Ecto neural progenitor cell (in vitro differentiated cells): ENCODE measurements at regions not wholly inside any gene's neighbourhood (a gene's known extent, or its start where the extent isn't known, plus 50 kb on each side); places are given as distances from the start of the nearest gene placed in this dataset.
A peak's percentile ranks its signal among the peaks of the same experiment; 100 is the strongest.

Experiments used
- DNase-seq: peaks from one replicate; pipeline ENCODE4 v3.0.0-alpha.2; 2018; ENCODE audit warnings: low spot score

- no peak for DNase-seq
Observed at GRCh38 chr10:78394047-78394446, 360.4 kb downstream of the RPS24 start.

GRCh38 chr10:78395162-78395561, 361.5 kb downstream of the RPS24 start:
- no peak for DNase-seq

- no peak for DNase-seq
Observed at GRCh38 chr10:78396754-78397153, 363.1 kb downstream of the RPS24 start.

GRCh38 chr10:78397786-78398185, 364.1 kb downstream of the RPS24 start:
- DNase-seq, result no peak

GRCh38 chr10:78398382-78398781, 364.7 kb downstream of the RPS24 start:
- no peak for DNase-seq

GRCh38 chr10:78401624-78402367, 368.1 kb downstream of the RPS24 start:
- DNase-seq, result no peak

GRCh38 chr10:78402591-78402990, 368.9 kb downstream of the RPS24 start:
- no peak for DNase-seq

DNA sequence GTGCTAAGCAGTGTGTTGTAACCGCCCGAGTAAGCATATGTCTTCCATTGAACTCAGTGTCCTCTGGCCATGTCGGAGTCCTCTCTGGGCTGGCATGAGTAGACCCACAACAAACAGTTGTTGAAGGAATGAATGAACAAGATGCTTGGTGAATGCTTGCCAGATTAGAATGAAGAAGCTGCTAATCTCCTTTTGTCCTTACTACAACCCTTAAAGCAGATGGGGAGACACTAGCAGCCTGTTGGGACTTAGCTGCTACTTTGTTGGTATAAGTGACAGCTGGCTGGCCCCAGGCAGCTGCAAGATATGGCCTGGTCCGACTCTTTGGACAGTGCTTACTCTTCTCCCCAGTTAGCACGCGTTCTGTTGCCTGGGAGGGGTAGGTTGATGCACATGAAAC, 370.1 kb downstream of the RPS24 start:
- DNase-seq, result no peak

GRCh38 chr10:78404296-78404695, 370.6 kb downstream of the RPS24 start:
- no peak for DNase-seq

- no peak for DNase-seq
Observed at GRCh38 chr10:78405231-78405630, 371.6 kb downstream of the RPS24 start.

- DNase-seq, result no peak
Observed at GRCh38 chr10:78405736-78406135, 372.1 kb downstream of the RPS24 start.

GRCh38 chr10:78406648-78407008, 373.0 kb downstream of the RPS24 start:
- no peak for DNase-seq

- DNase-seq, result peak; percentile 96
Observed at GRCh38 chr10:78407009-78407711, 373.5 kb downstream of the RPS24 start.

GRCh38 chr10:78407966-78408365, 374.3 kb downstream of the RPS24 start:
- DNase-seq, result no peak

GRCh38 chr10:78408671-78409472, 375.2 kb downstream of the RPS24 start:
- DNase-seq, result no peak

- no peak for DNase-seq
Observed at GRCh38 chr10:78410046-78410965, 376.6 kb downstream of the RPS24 start.

- DNase-seq, result no peak
Observed at GRCh38 chr10:78411716-78412115, 378.1 kb downstream of the RPS24 start.

- DNase-seq, result no peak
Observed at GRCh38 chr10:78412605-78413004, 378.9 kb downstream of the RPS24 start.

DNA sequence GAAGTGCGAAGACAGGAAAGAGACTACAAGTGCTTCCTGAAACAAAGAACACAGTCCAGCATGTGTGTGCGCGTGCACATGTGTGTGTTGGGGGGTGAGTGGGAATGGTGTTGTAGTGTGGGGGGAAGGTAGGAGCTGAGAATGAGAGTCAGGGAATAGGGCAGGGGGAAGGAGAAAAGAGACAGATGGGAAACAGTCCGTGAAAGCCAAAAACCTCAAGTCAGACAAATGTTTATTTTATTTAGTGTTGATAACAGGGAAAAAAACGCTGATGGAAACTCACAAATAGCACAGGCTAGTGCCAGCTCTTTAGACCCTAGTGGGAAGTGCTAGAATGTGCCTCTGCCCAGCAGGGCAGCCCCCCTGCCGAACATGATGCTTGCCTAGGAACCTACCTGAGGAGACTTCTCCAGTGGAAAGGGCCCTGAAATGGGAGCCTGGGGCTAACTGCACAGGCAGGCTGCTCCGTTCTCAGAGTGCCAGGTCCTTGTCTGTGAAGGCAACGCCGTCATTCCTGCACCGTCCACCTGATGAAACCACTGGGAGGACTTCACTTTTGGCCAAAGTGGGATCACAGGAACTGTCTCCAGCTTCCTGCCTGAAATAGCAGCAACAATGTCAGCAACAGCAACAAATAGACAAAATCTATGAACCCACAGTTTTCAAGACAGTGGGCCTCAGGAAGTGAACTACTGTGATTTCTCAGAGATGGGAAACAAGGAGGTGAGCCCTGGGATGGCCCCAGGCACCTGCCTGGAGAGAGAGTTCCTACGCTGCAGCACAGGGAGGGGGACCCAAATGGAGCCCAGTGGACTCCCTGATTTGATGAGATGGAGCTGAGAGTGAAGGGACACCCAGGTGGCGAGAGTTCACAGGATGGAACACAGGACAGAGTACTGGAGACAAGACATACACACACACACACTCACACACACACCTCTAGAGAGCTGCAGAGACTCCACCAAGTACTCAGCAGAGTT, 379.7 kb downstream of the RPS24 start:
- DNase-seq, result no peak

DNA sequence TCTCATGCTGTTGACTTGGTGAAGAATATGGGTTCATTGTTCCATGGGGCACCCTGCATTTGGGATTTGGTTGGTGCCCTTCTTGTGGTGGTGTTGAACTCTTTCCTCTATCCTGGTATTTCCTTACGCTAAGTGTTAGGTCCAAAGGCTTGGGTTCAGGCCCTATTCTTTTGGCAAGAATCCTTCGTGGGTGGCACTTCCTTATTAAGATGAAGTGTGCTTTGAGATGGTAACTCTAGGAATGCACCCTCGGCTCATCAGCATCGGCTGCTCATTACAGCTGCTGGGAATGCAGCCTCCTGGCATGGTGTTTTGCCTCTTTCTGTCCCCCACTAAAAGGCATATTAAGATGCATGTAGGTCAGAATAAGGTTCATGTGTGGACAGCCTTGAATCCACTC, 380.7 kb downstream of the RPS24 start:
- no peak for DNase-seq

GRCh38 chr10:78415111-78415510, 381.4 kb downstream of the RPS24 start:
- DNase-seq, result no peak
